Memory B cell (primary cell): ENCODE measurements at regions not wholly inside any gene's neighbourhood (a gene's known extent, or its start where the extent isn't known, plus 50 kb on each side); places are given as distances from the start of the nearest gene placed in this dataset.
"Not testable (repeated sequence)": the region's sequence is repeated elsewhere in the genome, so short reads cannot be mapped to it uniquely, and the experiment has no call there.

ENCODE experiments used
- ATAC-seq: fragments of 150-1000 bp; cut with Tn5 transposase; 2 replicates; pipeline ENCODE4 v1.10.0; 2021; ENCODE audit warnings: low read depth, mild to moderate bottlenecking, moderate library complexity
- DNase-seq, 2 donors: peaks; one replicate each; pipeline ENCODE4 v3.0.0; 2022; ENCODE audit warnings: low spot score in 2 of 2
- H3K27ac Mint-ChIP-seq: one replicate; pipeline ENCODE4 v1.8.0; 2022; ENCODE audit warnings: mild to moderate bottlenecking, moderate library complexity, mixed read lengths
- H3K27me3 Mint-ChIP-seq: one replicate; pipeline ENCODE4 v1.8.0; 2022; ENCODE audit warnings: mixed read lengths
- H3K36me3 Mint-ChIP-seq: one replicate; pipeline ENCODE4 v1.8.0; 2022; ENCODE audit warnings: mild to moderate bottlenecking, mixed read lengths
- H3K4me1 Mint-ChIP-seq: one replicate; pipeline ENCODE4 v1.8.0; 2022; ENCODE audit warnings: mixed read lengths
- H3K4me3 Mint-ChIP-seq: one replicate; pipeline ENCODE4 v1.8.0; 2022; ENCODE audit warnings: mild to moderate bottlenecking, moderate library complexity, mixed read lengths
- H3K9me3 Mint-ChIP-seq: one replicate; pipeline ENCODE4 v1.8.0; 2022; ENCODE audit warnings: mixed read lengths

DNA sequence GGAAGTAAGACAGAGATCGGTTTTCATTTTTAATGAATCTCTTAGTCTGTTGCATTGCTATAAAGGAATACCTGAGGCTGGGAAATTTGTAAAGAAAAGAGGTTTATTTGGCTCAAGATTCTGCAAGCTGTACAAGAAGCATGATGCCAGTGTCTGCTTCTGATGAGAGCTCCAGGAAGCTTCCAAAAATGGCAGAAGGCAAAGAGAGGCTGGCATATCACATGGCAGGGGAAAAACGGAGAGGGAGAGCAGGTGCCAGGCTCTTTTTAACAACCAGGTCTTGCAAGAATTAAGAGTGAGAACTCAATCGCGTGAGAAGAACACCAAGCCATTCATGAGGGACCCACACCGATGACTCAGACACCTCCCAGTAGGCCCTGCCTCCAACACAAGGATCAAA lies 125.0 kb upstream of the THSD7A start:
- Mint-ChIP-seq H3K36me3 (no peaks in the 10 kb centered on the region), H3K4me1 (no peaks in the 10 kb centered on the region), H3K27ac (no peak overlapping the region), H3K27me3 (no peaks in the 10 kb centered on the region), H3K4me3 (no peak overlapping the region), H3K9me3 (no peaks in the 10 kb centered on the region)
- no peak for DNase-seq
- no peak for ATAC-seq

DNA sequence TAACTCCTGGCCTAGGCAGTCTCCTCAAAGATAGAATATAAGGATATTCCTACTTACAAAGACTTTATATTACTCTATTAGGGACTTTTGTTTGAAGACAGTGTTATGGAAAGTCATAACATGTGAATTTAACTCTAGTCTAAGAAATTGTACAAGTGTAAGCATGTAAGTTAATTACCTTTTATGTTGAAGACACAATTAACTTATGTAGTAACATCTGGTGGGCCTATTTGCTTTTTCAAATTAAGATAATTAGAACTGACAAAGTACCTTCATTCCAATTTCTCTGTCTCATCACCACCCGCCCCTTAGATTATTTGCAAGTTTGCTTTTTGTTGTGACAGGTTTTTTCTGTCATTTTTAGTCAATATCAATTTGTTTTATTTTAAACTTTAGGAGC lies 126.0 kb upstream of the THSD7A start:
- no peaks in the 10 kb centered on the region for H3K27me3 Mint-ChIP-seq
- DNase-seq (no peak), ATAC-seq (no peak)
- no peaks in the 10 kb centered on the region for H3K36me3 Mint-ChIP-seq
- H3K27ac Mint-ChIP-seq = no peak overlapping the region
- no peaks in the 10 kb centered on the region for H3K4me1 Mint-ChIP-seq
- H3K4me3 Mint-ChIP-seq = no peak overlapping the region
- H3K9me3 Mint-ChIP-seq = peaks cover 2% of the 10 kb centered on the region

DNA sequence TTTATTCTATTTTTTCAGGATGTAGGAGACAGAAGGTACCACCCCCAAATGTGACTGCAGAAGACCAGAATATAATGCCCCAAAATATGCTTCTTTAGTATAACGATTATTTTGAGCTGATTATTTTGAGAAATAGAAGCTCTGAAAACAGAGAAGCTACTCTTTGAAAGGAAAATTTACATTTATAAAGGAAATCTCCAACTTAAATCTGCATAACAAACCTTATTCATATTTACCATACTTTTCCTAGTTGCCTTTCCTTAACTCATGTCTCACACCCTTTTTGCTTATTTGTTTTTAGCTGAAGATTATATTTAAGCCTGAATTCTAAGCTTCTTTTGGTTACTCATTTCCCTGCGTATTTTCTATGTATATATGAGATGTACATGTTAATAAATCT lies 127.1 kb upstream of the THSD7A start:
- Mint-ChIP-seq H3K4me3 (no peak overlapping the region), H3K27me3 (no peaks in the 10 kb centered on the region), H3K36me3 (no peaks in the 10 kb centered on the region), H3K27ac (no peak overlapping the region), H3K4me1 (no peaks in the 10 kb centered on the region), H3K9me3 (peaks cover 2% of the 10 kb centered on the region)
- DNase-seq (no peak), ATAC-seq (no peak)

- Mint-ChIP-seq H3K4me1 (no peaks in the 10 kb centered on the region), H3K36me3 (no peaks in the 10 kb centered on the region), H3K4me3 (no peak overlapping the region), H3K9me3 (peaks cover 2% of the 10 kb centered on the region), H3K27ac (no peak overlapping the region), H3K27me3 (no peaks in the 10 kb centered on the region)
- ATAC-seq (no peak), DNase-seq (no peak)
Measured at GRCh38 chr7:11960621-11961020, 128.6 kb upstream of the THSD7A start.

- Mint-ChIP-seq H3K4me1 (no peaks in the 10 kb centered on the region), H3K27me3 (no peaks in the 10 kb centered on the region), H3K4me3 (no peak overlapping the region), H3K9me3 (peaks cover 10% of the 10 kb centered on the region), H3K27ac (no peak overlapping the region), H3K36me3 (no peaks in the 10 kb centered on the region)
- DNase-seq = no peak
- no peak for ATAC-seq
Measured at GRCh38 chr7:11969643-11970042, 137.6 kb upstream of the THSD7A start.

DNA sequence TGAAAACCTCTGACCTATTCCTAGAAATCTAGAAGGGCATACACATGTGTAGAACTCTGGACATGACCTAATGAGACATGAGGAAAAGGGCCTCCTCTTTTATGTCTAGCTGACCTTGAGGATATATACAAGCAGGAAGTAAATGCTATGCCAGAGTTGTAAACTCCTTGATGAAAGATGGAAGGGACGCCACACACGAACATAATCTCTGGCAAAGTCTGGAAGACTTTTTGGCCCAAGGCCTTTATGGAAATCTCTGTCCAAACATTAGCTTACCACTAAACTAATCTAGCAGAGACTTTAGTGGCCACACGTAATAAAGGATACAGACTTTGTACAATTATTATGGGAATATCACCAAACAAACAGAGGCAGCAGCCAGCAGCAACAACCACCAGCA lies 138.1 kb upstream of the THSD7A start:
- Mint-ChIP-seq H3K4me3 (no peak overlapping the region), H3K27me3 (no peaks in the 10 kb centered on the region), H3K27ac (no peak overlapping the region), H3K9me3 (peaks cover 10% of the 10 kb centered on the region), H3K36me3 (no peaks in the 10 kb centered on the region), H3K4me1 (no peaks in the 10 kb centered on the region)
- ATAC-seq = no peak
- no peak for DNase-seq

- Mint-ChIP-seq H3K9me3 (peaks cover 10% of the 10 kb centered on the region), H3K36me3 (no peaks in the 10 kb centered on the region), H3K4me3 (no peak overlapping the region), H3K27me3 (no peaks in the 10 kb centered on the region), H3K27ac (no peak overlapping the region), H3K4me1 (no peaks in the 10 kb centered on the region)
- ATAC-seq = no peak
- no peak for DNase-seq
Measured at GRCh38 chr7:11985376-11985775, 153.4 kb upstream of the THSD7A start.

GRCh38 chr7:11985971-11986370 lies 154.0 kb upstream of the THSD7A start:
- no peak overlapping the region for H3K27ac Mint-ChIP-seq
- no peaks in the 10 kb centered on the region for H3K4me1 Mint-ChIP-seq
- peaks cover 10% of the 10 kb centered on the region for H3K9me3 Mint-ChIP-seq
- no peak overlapping the region for H3K4me3 Mint-ChIP-seq
- no peak for DNase-seq
- no peaks in the 10 kb centered on the region for H3K36me3 Mint-ChIP-seq
- no peaks in the 10 kb centered on the region for H3K27me3 Mint-ChIP-seq
- no peak for ATAC-seq

DNA sequence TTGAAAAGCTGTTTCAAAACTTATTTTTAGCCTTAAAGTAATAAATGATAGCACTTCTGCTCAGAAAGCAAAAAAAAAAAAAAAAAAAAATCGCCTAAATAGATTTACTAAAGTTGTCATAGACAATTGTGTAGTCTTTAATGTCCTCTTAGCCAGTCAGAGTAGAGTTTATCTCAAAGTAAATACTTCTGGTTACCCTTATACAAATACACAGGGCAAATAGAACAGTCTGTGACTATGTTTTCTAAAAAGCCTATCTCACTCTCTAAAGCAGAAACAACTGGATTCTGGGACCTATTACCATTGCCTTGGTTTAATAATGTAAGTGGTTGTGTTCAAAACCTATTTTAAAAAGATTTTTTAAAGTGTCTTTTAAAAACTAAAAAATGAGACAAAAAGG lies 156.2 kb upstream of the THSD7A start:
- H3K27ac Mint-ChIP-seq = no peak overlapping the region
- no peaks in the 10 kb centered on the region for H3K4me1 Mint-ChIP-seq
- peaks cover 5% of the 10 kb centered on the region for H3K9me3 Mint-ChIP-seq
- ATAC-seq (no peak), DNase-seq (no peak)
- H3K36me3 Mint-ChIP-seq = no peaks in the 10 kb centered on the region
- H3K27me3 Mint-ChIP-seq = no peaks in the 10 kb centered on the region
- H3K4me3 Mint-ChIP-seq = no peak overlapping the region

GRCh38 chr7:12002428-12002827 lies 170.4 kb upstream of the THSD7A start:
- DNase-seq = no peak
- H3K27me3 Mint-ChIP-seq = no peaks in the 10 kb centered on the region
- H3K27ac Mint-ChIP-seq = no peak overlapping the region
- peaks cover 2% of the 10 kb centered on the region for H3K9me3 Mint-ChIP-seq
- H3K4me3 Mint-ChIP-seq = no peak overlapping the region
- H3K4me1 Mint-ChIP-seq = no peaks in the 10 kb centered on the region
- ATAC-seq = no peak
- no peaks in the 10 kb centered on the region for H3K36me3 Mint-ChIP-seq

DNA sequence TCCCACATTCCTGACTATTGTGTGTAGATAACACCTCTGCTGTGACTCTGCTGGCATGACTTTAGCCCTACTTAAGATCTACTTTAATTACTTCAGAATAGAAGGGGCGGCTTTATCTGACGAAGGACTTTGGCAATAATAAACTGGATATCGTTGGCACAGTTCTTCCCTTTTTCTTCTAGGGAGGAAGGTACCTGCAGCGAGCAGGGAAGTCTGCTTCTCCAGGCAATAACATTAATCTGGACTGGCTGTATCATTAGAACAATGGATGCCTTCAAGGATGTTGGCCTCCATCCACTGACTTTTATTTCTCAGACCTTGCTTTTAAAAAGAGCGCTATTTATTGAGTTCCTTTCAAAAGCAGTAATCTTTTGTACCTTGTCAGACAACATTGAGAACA lies 172.6 kb upstream of the THSD7A start:
- no peak overlapping the region for H3K27ac Mint-ChIP-seq
- no peaks in the 10 kb centered on the region for H3K27me3 Mint-ChIP-seq
- H3K9me3 Mint-ChIP-seq = no peaks in the 10 kb centered on the region
- no peaks in the 10 kb centered on the region for H3K36me3 Mint-ChIP-seq
- ATAC-seq (no peak), DNase-seq (no peak)
- H3K4me3 Mint-ChIP-seq = no peak overlapping the region
- no peaks in the 10 kb centered on the region for H3K4me1 Mint-ChIP-seq

DNA sequence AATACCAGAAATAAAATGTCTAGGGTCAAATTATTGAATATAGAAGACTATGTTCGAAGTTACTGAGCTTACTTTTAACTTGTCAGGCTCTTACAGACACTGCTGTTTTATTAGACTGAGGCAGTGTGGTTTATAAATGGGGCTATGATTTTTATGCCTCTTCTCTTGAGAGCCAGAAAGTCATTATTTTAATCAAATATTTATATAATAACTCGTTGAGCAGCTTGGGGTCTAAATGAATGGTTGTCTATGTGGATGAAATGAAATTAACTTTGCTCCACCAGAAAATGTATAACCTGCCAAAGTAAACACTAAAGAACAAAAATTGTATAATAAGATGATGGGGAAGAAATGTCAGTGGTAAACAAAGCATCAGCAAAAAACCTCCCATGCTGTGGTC lies 175.6 kb upstream of the THSD7A start:
- H3K36me3 Mint-ChIP-seq = no peaks in the 10 kb centered on the region
- DNase-seq (no peak), ATAC-seq (no peak)
- no peaks in the 10 kb centered on the region for H3K4me1 Mint-ChIP-seq
- H3K4me3 Mint-ChIP-seq = no peak overlapping the region
- no peaks in the 10 kb centered on the region for H3K27me3 Mint-ChIP-seq
- no peak overlapping the region for H3K27ac Mint-ChIP-seq
- H3K9me3 Mint-ChIP-seq = peaks cover 2% of the 10 kb centered on the region

- no peaks in the 10 kb centered on the region for H3K4me1 Mint-ChIP-seq
- H3K27ac Mint-ChIP-seq = no peak overlapping the region
- H3K4me3 Mint-ChIP-seq = no peak overlapping the region
- H3K36me3 Mint-ChIP-seq = no peaks in the 10 kb centered on the region
- DNase-seq = no peak
- peaks cover 2% of the 10 kb centered on the region for H3K9me3 Mint-ChIP-seq
- no peak for ATAC-seq
- no peaks in the 10 kb centered on the region for H3K27me3 Mint-ChIP-seq
Measured at GRCh38 chr7:12013983-12014382, 182.0 kb upstream of the THSD7A start.

DNA sequence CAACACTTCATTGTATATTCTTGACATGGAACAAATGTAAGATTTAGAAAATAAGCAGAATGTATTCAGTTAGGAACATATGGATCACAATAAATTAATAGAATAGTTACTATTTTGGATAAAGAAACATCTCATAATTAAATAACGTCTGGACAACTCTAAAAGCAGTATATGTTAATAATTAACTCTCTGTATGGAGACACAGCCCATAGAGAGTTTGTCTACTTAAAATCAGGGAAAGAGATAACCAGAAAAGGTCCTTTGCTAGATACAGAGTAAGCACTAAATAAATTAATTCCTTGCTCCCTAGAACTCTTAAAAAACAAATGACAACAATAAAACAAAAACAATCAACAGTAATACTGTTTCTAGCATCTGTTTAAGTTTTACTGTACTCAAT lies 184.4 kb upstream of the THSD7A start:
- no peak overlapping the region for H3K4me3 Mint-ChIP-seq

GRCh38 chr7:12017046-12017445 lies 185.0 kb upstream of the THSD7A start:
- Mint-ChIP-seq H3K9me3 (no peaks in the 10 kb centered on the region), H3K4me3 (no peak overlapping the region), H3K27ac (no peak overlapping the region), H3K27me3 (no peaks in the 10 kb centered on the region), H3K4me1 (no peaks in the 10 kb centered on the region), H3K36me3 (no peaks in the 10 kb centered on the region)
- DNase-seq = no peak
- no peak for ATAC-seq

More for the DNA sequence above, 184.4 kb upstream of the THSD7A start:
- H3K27ac Mint-ChIP-seq = no peak overlapping the region
- ATAC-seq = no peak
- H3K4me1 Mint-ChIP-seq = no peaks in the 10 kb centered on the region
- no peak for DNase-seq
- no peaks in the 10 kb centered on the region for H3K36me3 Mint-ChIP-seq
- H3K27me3 Mint-ChIP-seq = no peaks in the 10 kb centered on the region
- no peaks in the 10 kb centered on the region for H3K9me3 Mint-ChIP-seq

DNA sequence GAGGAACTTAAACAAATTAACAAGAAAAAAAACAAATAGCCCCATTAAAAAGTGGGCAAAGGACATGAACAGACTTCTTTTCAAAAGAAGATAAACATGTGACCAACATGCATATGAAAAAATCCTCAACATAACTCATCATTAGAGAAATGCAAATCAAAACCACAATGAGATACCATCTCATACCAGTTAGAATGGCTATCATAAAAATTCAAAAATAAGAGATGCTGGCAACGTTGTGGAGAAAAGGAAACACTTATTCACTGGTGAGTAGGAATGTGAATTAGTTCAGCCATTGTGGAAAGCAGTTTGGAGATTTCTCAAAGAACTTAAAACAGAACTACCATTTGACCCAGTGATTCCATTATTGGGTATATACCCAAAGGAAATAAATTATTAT lies 189.1 kb upstream of the TMEM106B start:
- not testable (repeated sequence) for DNase-seq, H3K27ac Mint-ChIP-seq, H3K36me3 Mint-ChIP-seq, H3K4me3 Mint-ChIP-seq, ATAC-seq, H3K27me3 Mint-ChIP-seq, H3K9me3 Mint-ChIP-seq, H3K4me1 Mint-ChIP-seq
